Inflammatory macrophage treated with lipopolysaccharide for 1 hour (primary cell): ENCODE measurements at regions not wholly inside any gene's neighbourhood (a gene's known extent, or its start where the extent isn't known, plus 50 kb on each side); places are given as distances from the start of the nearest gene placed in this dataset.
A peak's percentile ranks its signal among the peaks of the same experiment; 100 is the strongest.

ENCODE experiments used
- DNase-seq, 2 donors: peaks; one replicate each; pipeline ENCODE4 v3.0.0-alpha.2; 2020 to 2022

DNA sequence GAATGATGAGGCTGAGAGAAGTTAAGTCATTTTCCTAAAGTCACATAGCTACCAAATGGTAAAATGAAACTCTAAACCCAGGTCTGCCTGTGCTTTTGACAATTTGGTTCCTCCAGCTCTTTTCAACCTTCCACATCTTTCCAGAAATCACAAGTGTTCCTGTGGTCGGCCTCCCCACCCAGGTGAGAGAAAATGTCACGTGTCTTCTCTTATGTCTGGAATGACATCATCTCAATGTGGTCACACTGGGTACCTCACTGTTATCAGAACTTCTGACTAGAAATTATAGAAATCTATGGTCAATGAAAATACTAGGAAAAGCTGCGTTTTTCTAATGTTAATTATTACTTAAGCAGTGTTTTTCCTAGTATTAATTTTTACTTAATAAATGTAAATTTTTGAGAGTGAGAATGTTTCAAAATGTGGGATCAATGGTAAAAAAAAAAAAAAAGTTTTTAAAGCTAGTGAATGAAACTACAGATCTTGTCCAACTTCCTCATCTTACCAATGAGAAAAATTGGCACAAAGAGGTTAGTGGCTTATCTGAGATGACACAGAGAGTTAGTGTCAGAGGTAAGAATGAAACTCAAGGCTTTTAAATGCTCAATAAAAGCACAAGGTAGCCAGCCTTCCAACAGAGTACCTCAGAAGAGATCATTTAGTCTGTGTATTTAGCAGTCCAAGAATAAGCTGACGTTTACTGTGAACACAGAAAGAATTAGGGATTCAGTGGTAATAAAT lies 228.7 kb upstream of the NR4A3 start:
- peak in 1 of 2 donors; percentile 43 for DNase-seq

GRCh38 chr9:99593610-99594009 lies 228.1 kb upstream of the NR4A3 start:
- DNase-seq: peak in 1 of 2 donors; percentile 61

- DNase-seq: no peak
These were observed 227.5 kb upstream of the NR4A3 start for GRCh38 chr9:99594056-99594780.

- peak; percentile 89 to 94 for DNase-seq
These were observed 225.9 kb upstream of the NR4A3 start for GRCh38 chr9:99595796-99596195.

- no peak for DNase-seq
These were observed 220.0 kb upstream of the NR4A3 start for GRCh38 chr9:99601571-99602111.

DNA sequence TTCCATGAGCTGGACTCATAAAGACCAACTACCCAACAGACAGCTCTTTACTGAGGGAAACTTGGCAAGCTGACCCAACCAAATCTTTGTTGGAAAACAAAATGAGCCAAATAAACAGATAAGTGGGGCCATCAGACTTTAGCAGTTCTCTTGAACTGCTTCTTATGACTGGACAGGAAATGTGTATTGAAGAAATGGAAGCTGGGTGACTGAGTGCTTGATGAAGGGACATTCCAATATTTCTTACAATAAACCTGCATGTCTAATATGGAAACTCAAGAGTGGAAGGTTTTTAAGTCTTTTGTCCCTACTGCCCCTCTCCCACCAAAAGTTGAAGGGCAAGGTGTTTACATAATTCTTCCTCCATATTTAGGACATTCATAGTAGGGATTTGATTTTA lies 218.8 kb upstream of the NR4A3 start:
- peak; percentile 25 to 53 for DNase-seq

- DNase-seq: no peak
These were observed 216.5 kb upstream of the NR4A3 start for GRCh38 chr9:99605016-99605743.

GRCh38 chr9:99606296-99606695 lies 215.4 kb upstream of the NR4A3 start:
- DNase-seq: no peak

GRCh38 chr9:99606957-99607356 lies 214.7 kb upstream of the NR4A3 start:
- no peak for DNase-seq

DNA sequence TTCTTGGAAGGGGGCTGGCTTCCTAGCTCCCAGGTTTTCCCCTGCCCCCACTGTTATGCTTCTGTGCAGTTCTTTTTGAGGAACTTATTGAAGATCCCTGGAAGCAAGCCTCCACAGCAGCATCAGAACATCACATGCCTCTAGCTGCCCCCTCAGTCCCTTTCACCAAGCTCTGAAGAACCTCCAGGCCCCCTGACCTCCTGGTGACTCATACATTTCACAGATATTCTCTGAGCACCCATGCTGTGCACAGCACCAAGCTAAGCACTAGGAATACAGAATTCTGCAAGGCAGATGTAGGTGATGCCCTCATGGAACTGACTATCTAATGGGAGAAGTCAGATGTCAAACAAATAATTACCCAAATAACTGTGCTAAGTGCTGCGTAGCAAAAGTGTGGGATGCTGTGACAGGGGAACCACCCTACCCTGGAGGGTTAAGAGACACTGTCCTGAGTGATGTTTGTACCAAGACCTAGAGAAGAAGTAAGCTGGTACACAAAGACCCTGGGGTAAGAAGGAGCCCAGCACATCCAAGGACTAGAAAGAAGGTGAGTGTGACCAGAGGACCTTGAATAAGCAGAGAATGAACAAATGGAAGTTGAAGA lies 213.7 kb upstream of the NR4A3 start:
- peak; percentile 62 to 93 for DNase-seq

DNA sequence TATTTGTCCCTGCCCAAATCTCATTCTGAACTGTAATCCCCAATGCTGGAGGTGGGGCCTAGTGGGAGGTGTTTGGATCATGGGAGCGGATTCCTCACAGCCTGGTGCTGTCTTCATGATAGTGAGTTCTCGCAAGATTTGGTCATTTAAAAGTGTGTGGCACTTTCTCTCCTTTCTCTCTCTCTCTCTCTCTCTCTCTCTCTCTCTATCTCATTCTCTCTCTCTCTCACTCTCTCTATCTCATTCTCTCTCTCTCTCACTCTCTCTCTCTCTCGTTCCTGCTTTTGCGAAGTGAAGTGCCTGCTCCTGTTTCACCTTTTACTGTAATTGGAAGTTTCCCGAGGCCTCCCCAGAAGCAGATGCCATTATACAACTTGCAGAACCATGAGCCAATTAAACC lies 207.3 kb upstream of the NR4A3 start:
- DNase-seq: no peak

- no peak for DNase-seq
These were observed 200.6 kb upstream of the NR4A3 start for GRCh38 chr9:99621040-99621439.

- no peak for DNase-seq
These were observed 199.0 kb upstream of the NR4A3 start for GRCh38 chr9:99622679-99623078.

DNA sequence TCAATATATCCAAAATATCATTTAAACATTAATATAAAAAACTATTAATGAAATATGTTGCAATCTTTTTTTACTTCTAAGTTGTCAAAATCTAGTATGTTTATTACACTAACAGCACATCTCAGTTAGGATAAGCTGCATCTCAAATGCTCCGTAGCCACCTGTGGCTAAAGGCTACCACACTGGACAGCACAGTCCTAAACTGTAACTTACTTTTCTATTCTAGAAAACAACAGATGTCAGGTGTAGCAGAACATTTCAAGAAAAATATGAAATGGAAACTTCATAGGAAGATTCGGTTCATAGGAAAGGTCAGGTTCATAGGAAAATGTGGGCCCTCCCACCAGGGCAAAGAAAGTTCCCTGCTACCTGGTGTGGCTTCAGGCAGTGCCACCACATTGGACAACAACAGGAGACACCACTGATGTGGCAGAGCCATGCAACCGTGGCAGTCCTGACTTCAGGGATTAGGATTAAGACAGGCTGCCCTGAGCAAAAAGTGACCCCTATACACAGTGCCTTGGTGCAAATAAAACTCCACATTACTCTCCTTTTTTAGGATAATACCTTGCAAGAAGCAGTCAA lies 197.8 kb upstream of the NR4A3 start:
- DNase-seq: no peak

DNA sequence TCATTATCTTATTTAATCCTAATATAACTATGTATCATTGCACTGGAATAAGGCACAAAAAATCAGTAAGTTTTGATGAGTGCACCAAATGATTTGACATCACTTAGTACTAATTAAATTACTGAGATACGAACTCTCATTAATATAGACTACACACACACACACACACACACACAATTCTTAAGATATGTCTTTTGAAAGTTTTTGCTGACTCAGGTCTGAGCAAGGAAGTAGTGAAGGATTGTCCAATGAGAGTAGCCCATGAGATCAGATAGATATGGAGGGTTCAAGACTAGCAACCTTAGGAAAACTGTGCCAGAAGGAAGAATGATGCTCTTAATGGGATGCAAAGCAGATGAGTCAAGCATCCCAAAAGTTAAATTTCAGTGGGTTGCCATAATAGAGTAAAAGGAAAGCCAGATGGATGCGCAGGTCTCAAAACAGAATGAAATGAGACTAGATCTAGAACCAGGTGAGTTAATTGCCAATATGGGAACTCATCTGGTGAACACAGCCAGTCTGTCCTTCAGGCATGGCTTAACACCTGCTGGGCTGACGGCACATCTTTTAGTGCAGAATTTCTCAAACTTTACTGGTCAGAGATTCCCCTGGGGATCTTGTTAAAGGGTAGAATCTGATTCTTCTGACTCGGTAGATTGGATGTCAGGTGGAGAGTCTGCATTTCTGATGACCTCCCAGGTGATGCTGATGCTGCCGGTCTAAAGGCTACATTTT lies 197.0 kb upstream of the NR4A3 start:
- no peak for DNase-seq

- peak; percentile 42 to 51 for DNase-seq
These were observed 195.3 kb upstream of the NR4A3 start for GRCh38 chr9:99626426-99626825.

DNA sequence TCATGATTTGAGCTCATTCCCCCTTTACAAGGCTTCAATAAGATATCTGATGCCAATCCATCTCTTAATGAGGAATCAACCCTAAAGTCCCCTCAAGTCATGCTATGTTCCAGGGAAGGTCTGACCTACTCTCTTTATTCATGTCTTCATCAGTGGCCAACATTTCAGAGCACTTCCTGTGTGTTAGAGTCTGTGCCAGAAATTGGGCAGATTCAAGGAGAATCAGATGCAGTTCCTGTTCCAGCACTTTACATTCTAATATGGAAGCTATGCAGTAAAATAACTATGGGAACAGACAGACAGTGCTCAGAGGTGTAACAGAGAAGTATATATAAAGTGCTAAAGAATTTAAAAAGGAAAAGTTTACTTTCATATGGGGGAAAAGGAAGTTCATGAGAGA lies 193.4 kb upstream of the NR4A3 start:
- peak; percentile 28 to 34 for DNase-seq

DNA sequence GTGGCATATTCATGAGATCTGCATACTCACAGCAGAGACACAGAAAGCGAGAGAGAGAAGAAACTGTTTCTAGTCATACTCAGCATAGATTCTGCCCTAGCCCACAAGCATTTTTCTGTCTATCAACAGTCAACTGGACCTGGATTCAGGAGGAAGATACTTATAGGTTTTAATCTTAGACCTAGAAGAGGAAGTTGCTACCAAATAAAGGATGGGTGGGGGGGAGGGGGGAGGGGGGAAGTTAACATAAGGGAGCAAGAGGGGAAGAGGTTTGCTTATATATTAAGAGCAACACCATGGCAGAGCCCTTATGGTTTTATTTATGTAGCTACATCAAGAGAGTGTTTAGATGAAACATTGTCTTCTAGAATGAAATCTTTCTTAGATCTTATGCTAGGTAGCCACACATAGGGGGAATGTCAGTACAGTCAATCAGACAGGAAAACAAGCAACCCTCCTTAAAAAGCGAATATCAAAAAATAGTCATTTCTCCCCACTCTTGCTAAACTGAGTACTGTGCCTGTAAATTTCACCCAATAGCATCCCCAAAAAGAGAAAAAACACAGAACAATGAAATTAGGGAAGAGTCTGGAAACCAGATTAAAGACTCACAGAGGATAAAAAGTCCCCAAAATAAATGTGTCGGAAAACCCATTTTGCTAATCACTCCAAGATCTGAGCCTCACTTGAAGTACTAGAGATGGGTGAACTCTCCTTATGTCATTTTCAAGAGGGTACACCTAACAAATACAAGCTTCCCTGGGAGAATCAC lies 192.7 kb upstream of the NR4A3 start:
- DNase-seq: peak; percentile 77 to 82

DNA sequence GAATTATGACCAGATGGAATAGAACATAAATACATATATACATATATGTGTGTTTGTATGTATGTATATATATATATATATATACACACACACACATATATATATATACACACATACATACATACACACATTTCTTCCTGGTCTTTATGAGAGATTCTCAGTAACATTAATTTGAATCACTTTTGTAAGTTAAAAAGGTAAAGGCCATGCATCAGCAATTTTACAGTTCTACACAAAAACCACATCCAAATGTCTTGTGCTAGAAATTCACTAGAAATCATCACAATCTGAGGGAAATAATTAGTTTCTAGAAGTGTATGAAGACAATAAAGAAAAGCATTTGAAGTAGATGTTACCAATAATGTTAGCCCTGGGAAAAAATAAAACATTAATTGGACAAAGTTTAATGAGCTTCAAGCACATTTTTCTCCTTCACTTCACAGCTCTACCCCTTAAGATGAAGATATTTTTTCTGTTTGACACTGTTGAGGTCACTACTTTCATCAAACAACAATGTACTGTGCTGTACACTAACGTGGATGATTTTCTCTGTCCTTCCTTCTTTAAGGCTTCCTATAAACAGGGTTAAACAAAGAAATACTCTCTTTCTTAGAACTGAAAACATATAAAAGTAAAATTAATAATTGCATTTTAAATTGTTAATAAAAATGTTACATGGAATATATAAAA lies 189.2 kb upstream of the NR4A3 start:
- no peak for DNase-seq

DNA sequence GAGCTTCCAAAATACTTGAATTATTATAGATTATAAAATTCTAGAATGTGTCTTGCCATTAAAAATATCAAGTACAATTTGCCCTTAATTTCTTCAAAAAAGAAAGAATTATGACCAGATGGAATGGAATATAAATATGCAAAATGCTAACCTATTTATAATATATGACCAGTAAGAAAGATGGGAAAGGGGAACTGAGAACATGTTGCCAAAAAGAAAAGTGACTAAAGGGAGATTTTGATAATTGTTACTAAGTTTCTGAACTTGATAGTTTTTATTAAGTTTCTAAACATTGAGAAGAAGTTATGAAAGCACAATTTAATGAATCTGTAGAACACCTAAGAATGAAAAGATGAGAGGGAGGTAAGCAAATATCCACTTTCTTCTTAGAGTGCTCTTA lies 188.4 kb upstream of the NR4A3 start:
- DNase-seq: peak; percentile 78 to 90
